GM12878 (cell line): ENCODE measurements at regions not wholly inside any gene's neighbourhood (a gene's known extent, or its start where the extent isn't known, plus 50 kb on each side); places are given as distances from the start of the nearest gene placed in this dataset.

ENCODE experiments used
- ATAC-seq: fragments of 200-7000 bp; cut with Tn5 transposase; 3 replicates; pipeline ENCODE4 v1.9.1; 2020; ENCODE audit warnings: mild to moderate bottlenecking, moderate library complexity
- BruUV-seq: library from RNA; stranded (reverse); fragments of 400-500 nt; replicated peaks from 2 replicates; lab custom pipeline; 2021; lab: Mats Ljungman, UMichigan
- CTCF ChIA-PET: fragments of 300-600 bp; sonication (Branson Sonifier 250); formaldehyde crosslinking; extraction: SDS; loops from one replicate; lab custom pipeline; 2021; ENCODE audit warnings: inconsistent platforms; lab: Yijun Ruan, JAX
- POLR2A ChIA-PET: fragments of 350-600 bp; formaldehyde crosslinking; extraction: SDS; loops from one replicate; lab custom pipeline; 2021; ENCODE audit warnings: inconsistent platforms; lab: Charles Lee
- RAD21 ChIA-PET: fragments of 300-600 bp; sonication (Branson Sonifier 250); formaldehyde crosslinking; loops from one replicate; lab custom pipeline; 2023; ENCODE audit warnings: antibody characterized with exemption; ENCODE audit not compliant: unreplicated experiment; lab: Charles Lee
- SMC1A ChIA-PET: fragments of 300-600 bp; sonication (Branson Sonifier 250); formaldehyde crosslinking; loops from one replicate; lab custom pipeline; 2023; ENCODE audit not compliant: unreplicated experiment, uncharacterized antibody; lab: Charles Lee
- DNase-seq: peaks from one replicate; pipeline ENCODE4 v3.0.0-alpha.2; 2011; ENCODE audit warnings: low read depth, low spot score
- FAIRE-seq: peaks from 3 replicates; lab custom pipeline; 2011; peaks lifted over from hg19 to GRCh38; lab: Jason Lieb, UNC
- H2AFZ ChIP-seq: 2 replicates; pipeline ENCODE4 v1.6.0; 2011; ENCODE audit warnings: low read depth, low read length, control low read depth; ENCODE audit not compliant: control insufficient read depth
- H3K27ac ChIP-seq: 2 replicates; pipeline ENCODE4 v1.5.1; 2011; ENCODE audit warnings: control low read depth; ENCODE audit not compliant: control insufficient read depth, insufficient read depth
- H3K27me3 ChIP-seq, 2 experiments: replicated peaks in 1 of 2; 2 replicates each; pipeline versions ENCODE4 v1.6.0 to v1.6.1; 2011; ENCODE audit warnings: low read length in 1 of 2; ENCODE audit not compliant: control insufficient read depth in 2 of 2, insufficient read depth in 2 of 2
- H3K36me3 ChIP-seq, 2 experiments: 2 replicates each; pipeline ENCODE4 v1.5.1; 2011; ENCODE audit warnings: low read length in 1 of 2; ENCODE audit not compliant: control insufficient read depth in 2 of 2, insufficient read depth in 2 of 2
- H3K4me1 ChIP-seq: 2 replicates; pipeline ENCODE4 v1.6.1; 2011; ENCODE audit warnings: mild to moderate bottlenecking, low read length, moderate library complexity, mixed read lengths; ENCODE audit not compliant: control insufficient read depth, insufficient read depth
- H3K4me2 ChIP-seq: 2 replicates; pipeline ENCODE4 v1.6.0; 2011; ENCODE audit warnings: control low read depth; ENCODE audit not compliant: control insufficient read depth, insufficient read depth
- H3K4me3 ChIP-seq: fragments of 200-600 bp; sonication (generic); 2 replicates; pipeline ENCODE4 v1.5.1; 2016
- H3K79me2 ChIP-seq: 2 replicates; pipeline ENCODE4 v1.6.0; 2011; ENCODE audit warnings: low read length; ENCODE audit not compliant: control insufficient read depth, insufficient read depth
- H3K9ac ChIP-seq: 2 replicates; pipeline ENCODE4 v1.8.0; 2011; ENCODE audit warnings: low read length, control low read depth, mixed read lengths; ENCODE audit not compliant: control insufficient read depth, insufficient read depth
- H3K9me3 ChIP-seq: replicated peaks from 3 replicates; pipeline ENCODE4 v1.5.1; 2011; ENCODE audit warnings: mild to moderate bottlenecking, low read length; ENCODE audit not compliant: control insufficient read depth, insufficient read depth
- H4K20me1 ChIP-seq: 2 replicates; pipeline ENCODE4 v1.6.0; 2011; ENCODE audit not compliant: control insufficient read depth, insufficient read depth
- BACH1 ChIP-seq: fragments of 450-650 bp; IDR thresholded peaks from 2 replicates; pipeline ENCODE4 v1.6.1; 2017; ENCODE audit warnings: mild to moderate bottlenecking, borderline replicate concordance
- BRCA1 ChIP-seq: IDR thresholded peaks from 2 replicates; pipeline ENCODE4 v1.6.1; 2011; ENCODE audit warnings: low read depth, low read length, improper control_type of control experiment
- FOXK2 ChIP-seq: fragments of 450-650 bp; IDR thresholded peaks from 2 replicates; pipeline ENCODE4 v1.6.1; 2017; ENCODE audit warnings: mild to moderate bottlenecking, moderate library complexity
- MYC ChIP-seq: IDR thresholded peaks from 2 replicates; pipeline ENCODE4 v1.6.1; 2011; ENCODE audit warnings: mild to moderate bottlenecking, low read length, moderate library complexity, inconsistent platforms; ENCODE audit not compliant: insufficient read depth, insufficient replicate concordance, insufficient read length, severe bottlenecking
- NR2C1 ChIP-seq: fragments of 450-650 bp; IDR thresholded peaks from 2 replicates; pipeline ENCODE4 v1.6.1; 2017; ENCODE audit warnings: antibody characterized with exemption, mild to moderate bottlenecking, moderate library complexity
- PBX3 ChIP-seq: IDR thresholded peaks from 2 replicates; pipeline ENCODE4 v1.6.1; 2011; ENCODE audit warnings: mild to moderate bottlenecking, low read depth, low read length, moderate library complexity; ENCODE audit not compliant: insufficient replicate concordance
- REST ChIP-seq: IDR thresholded peaks from 2 replicates; pipeline ENCODE4 v1.6.1; 2012; ENCODE audit warnings: mild to moderate bottlenecking, low read depth, low read length
- SIN3A ChIP-seq: IDR thresholded peaks from 2 replicates; pipeline ENCODE4 v1.6.1; 2012; ENCODE audit warnings: low read depth, low read length, improper control_type of control experiment
- SMAD5 ChIP-seq: IDR thresholded peaks from 2 replicates; pipeline ENCODE4 v1.6.1; 2016; ENCODE audit warnings: antibody characterized with exemption, low read depth
- ZNF274 ChIP-seq: IDR thresholded peaks from one replicate; pipeline ENCODE4 v1.8.0; 2011; ENCODE audit not compliant: insufficient read length, insufficient read depth
- WGBS: methylation state at CpG from one replicate; pipeline ENCODE4 v1.1.6; 2016; ENCODE audit warnings: low lambda C conversion rate; ENCODE audit not compliant: insufficient replicate concordance, insufficient coverage; ENCODE audit errors: missing lambda C conversion rate; 5-methylcytosine and 5-hydroxymethylcytosine counted together
- in situ Hi-C: fragments of 300-500 bp; cut with MboI; formaldehyde crosslinking; loops from 9 replicates; pipeline ENCODE4 v1.14.3; 2018; ENCODE audit warnings: mixed read lengths
- intact Hi-C: fragments of 100-400 bp; cut with micrococcal nuclease; formaldehyde crosslinking; loops from one replicate; pipeline ENCODE4 v1.14.2; 2022; ENCODE audit not compliant: unreplicated experiment

DNA sequence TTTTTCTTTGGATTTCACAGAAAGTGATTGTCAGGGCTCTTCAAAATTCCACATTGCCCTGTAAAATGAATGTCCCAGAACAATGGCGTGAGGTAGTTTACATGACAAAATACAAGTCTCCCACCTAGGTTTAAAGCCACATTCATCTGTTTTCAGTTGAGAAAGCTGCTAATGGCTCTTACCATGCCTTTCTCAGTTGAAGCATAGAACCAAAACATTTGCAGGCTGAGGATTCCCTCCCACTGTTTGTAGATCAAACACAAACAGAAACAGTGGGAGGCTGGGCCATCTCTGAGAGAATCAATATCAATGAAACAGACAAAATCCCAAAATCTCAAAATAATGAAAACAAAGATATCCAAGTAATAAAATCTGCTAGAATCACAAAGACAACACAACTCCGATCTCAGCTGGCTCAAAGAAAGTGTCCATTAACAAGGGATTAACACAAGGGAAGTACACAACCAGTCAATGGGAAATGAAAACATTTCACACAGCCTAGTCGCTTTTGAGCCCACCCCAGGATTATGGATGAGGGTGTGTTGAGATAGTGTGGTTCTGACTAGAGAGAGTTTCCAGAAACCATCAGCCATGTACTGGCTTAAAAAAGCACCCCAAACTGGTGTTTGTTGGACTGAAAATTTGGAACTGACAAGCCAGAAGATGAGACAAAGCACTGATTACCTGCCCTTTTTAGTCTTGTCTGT lies 54.5 kb upstream of the TMEM260 start:
- Histone ChIP-seq H3K27me3 (peaks cover 0 to 5% of the 10 kb centered on the region in 2 experiments; a peak in 1 of 4 replicates), H3K4me3 (no peak overlapping the region), H3K9ac (no peak overlapping the region), H3K4me1 (no peaks in the 10 kb centered on the region), H2AFZ (no peak overlapping the region), H3K4me2 (no peak overlapping the region), H3K79me2 (no peaks in the 10 kb centered on the region), H3K9me3 (no peaks in the 10 kb centered on the region), H3K36me3 (no peaks in the 10 kb centered on the region), H4K20me1 (no peaks in the 10 kb centered on the region), H3K27ac (no peak overlapping the region)
- ATAC-seq (no peak), FAIRE-seq (no peak), DNase-seq (no peak)
- in situ Hi-C loops, result no loop called here
- ChIA-PET RAD21 (no interaction called here), POLR2A (no interaction called here), CTCF (interaction anchor here (0.8 to 2.0 kb wide), 2 partner anchors 35 to 791 kb away, joined by 3 to 8 read pairs; no protein-coding TSS in a partner anchor), SMC1A (no interaction called here)
- WGBS, result 15% methylated on average over 3 of the region's 3 CpGs
- intact Hi-C loops, result no loop called here
- no TSS peak for BruUV-seq
- TF ChIP-seq SIN3A, result no peak
- TF ChIP-seq NR2C1, result no peak
- no peak for TF ChIP-seq BRCA1
- no peak for TF ChIP-seq SMAD5
- no peak for TF ChIP-seq ZNF274
- TF ChIP-seq PBX3, result no peak
- no peak for TF ChIP-seq FOXK2
- no peak for TF ChIP-seq MYC
- no peak for TF ChIP-seq BACH1
- TF ChIP-seq REST, result no peak
